Stimulated activated CD4-positive, alpha-beta T cell treated with anti-CD3 and anti-CD28 coated beads, Interleukin-1b, Interleukin-23, amount 100 ng/mL, for 4 hours (primary cell): ENCODE measurements at regions not wholly inside any gene's neighbourhood (a gene's known extent, or its start where the extent isn't known, plus 50 kb on each side); places are given as distances from the start of the nearest gene placed in this dataset.
"Not testable (repeated sequence)": the region's sequence is repeated elsewhere in the genome, so short reads cannot be mapped to it uniquely, and the experiment has no call there.

ENCODE experiments used
- DNase-seq, 2 donors: peaks; one replicate each; pipeline ENCODE4 v3.0.0-alpha.2; 2020; ENCODE audit warnings: low read depth in 2 of 2

DNA sequence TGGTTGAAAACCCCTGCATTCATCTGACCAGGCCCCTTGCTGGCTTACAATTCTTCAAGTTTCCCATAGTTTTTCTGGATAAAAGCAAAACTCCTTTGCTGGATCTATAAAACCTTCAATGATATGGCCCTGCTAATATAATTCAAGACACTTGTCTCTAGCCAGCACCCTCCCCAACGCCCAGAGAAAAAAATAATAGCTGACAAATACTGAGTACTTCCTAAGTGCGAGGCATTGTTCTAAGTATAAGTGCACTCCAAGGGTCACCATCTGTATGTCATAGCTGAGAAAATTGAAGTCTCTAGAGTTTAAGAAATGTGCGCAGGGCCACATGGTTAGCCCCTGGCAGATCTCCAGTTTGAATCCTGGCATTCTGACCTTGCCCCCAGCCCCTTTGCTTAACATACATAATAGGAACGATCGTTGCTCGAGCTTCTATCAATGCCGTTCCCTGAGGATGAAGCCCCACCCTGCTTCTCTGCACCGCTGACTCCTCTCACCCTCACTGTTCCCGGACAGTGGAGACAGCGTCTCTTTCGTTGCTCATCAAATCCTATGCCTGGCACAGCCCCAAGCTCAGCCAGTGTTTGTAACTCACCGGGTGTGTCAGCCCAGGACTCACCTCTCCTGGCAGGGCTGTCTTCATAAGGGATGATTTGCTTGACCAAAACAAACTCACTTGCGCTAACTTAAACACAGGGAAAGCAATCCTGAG, 377.1 kb upstream of the PROK2 start:
- no peak for DNase-seq

DNA sequence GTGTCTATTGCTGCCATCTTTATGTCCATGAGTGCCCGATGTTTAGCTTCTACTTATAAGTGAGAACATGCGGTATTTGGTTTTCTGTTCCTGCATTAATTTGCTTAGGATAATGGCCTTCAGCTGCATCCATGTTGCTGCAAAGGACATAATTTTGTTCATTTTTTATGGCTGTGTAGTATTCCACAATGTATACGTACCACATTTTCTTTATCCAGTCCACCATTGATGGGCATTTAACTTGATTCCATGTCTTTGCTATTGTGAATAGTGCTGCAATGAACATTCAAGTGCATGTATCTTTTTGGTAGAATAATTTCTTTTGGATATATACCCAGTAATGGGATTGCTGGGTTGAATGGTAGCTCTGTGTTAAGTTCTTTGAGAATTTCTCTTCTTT, 376.3 kb upstream of the PROK2 start:
- not testable (repeated sequence) for DNase-seq

DNA sequence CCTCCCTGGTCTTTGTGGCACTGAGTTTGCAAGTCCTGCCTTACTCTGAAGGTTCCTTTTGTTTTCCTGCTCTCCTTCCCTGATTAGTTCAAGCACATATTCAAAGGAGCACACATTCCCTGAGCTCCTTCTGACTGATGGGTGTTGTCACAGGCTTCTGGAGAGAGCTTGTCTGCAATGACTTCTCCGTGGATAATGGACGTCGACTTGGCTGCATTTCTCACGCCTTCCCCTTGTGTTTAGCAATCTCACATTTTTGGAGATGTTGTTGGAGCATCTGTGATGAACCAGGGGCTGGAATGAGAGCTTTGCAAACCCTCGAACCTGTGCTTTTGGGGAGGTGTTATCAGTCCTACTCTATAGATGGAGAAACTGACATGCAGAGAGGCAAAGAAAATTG, 375.4 kb upstream of the PROK2 start:
- DNase-seq: no peak

DNA sequence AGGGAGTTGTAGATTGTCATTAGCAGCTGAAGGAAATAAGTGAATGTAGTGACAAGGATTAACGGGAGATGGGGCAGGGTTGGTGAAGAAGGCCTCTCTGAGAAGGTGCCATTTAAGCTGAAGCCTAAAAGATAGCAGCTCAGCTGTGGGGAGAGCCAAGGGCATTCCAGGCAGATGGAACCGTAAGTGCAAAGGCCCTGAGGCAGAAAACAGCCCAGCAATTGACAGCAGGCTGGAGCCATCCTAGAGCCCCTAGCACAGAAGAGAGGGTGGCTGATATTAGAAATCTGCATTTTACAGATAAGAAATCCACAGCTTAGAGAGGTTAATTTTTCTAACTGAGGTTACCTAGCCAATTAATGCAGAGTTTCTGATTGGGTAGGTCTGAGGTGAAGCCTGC, 374.5 kb upstream of the PROK2 start:
- DNase-seq: no peak

DNA sequence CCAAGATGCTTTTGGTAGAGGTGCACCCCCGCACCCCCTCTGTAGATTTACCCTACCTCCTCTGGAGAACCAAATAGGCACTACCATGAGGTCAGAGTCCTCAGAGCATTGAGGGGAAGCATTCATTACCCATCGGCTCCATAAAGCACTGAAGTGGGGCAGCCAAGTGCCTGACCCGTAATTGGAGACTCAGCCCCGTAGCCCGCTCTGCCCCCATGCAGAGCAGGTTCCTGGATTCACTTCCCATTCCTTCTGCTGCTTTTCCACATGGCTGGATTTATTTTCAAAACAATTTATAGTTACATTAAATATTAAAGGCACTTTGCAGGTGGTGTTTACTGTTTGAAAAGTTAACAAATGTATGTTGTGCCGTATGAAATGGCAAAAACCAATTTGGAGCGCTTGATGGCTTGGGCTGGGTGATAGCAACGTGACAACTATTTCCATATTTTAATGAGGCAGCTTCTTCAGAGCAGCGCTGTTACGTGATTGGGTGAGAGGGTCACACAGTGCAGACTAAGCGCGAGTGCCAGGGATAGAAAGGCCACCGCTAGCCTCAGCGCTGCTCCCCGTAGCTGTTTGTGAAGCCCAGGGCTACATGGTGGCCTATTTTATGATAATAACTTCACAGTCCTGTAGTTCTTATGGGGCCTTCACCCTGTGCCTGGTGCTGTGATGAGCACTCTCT, 373.8 kb upstream of the PROK2 start:
- no peak for DNase-seq

DNA sequence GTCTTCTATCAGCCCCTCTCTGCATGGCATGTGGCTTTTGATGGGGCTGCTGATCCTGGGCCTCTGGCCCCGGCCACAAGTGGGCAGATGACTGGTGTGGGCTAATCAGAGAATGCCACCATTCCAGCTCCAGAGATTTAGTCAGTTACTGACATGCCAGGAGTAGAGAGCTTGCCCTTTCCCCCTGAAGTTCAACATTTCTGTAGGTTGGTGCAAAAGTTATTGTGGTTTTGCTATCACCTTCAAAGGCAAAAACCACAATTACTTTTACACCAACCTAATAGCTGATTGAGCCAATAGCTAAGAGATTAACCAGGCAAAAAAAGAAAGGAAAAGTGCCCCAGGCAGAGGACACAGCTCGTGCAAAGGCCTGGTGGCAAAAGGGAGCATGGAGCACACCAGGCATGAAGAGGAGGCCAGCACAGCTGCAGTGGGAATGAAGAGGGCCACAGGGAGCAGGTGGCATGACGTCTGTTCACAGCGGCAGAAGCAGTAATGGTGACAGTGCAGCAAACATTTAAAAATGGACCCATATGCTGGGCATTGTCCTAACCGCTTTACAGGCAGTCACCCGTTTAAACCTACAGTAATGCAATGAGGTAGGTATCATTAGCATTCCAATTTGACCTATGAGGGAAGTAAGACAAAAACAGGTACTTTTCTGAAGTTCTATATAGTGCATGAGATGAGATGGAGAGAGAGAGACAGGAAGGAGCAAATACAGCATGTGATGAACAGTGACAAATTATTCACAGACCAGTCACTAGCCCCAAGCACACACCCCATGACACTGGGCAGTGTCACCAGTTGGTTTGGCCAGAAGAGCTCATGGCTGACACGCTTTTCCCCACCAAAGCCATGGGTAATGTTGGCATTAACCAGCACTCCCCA, 373.0 kb upstream of the PROK2 start:
- no peak for DNase-seq

DNA sequence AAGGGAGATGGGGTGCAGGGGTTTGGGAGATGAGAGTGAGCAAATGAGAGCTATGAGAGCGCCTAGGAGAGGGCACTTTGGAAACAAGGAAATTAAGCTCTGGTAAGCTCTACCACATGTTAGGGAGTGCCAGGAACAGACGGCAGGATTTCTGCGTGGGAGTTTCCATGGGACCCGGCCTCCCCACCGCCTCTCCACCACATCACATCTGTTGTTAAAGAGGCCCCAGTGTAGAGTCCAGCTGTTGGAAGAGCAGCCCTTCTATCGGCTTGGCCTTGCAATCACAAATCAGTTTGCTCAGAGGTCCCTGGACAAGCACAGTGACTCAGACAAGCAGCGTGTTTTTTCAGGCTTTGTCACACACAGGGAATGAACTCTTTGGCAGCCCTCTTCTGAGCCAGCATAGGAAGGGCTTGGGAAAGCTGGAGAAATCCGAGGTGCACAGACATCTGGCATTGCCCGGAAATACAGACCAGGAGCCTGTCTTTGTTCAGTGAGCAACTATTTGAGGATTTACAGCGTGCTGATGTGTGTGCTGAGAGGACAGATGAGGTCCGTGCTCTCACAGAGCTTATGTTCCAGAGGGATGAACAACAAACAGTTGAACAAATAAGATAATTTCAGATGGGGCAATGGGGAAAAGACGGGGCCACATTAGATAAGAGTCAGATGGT, 370.6 kb upstream of the PROK2 start:
- no peak for DNase-seq

DNA sequence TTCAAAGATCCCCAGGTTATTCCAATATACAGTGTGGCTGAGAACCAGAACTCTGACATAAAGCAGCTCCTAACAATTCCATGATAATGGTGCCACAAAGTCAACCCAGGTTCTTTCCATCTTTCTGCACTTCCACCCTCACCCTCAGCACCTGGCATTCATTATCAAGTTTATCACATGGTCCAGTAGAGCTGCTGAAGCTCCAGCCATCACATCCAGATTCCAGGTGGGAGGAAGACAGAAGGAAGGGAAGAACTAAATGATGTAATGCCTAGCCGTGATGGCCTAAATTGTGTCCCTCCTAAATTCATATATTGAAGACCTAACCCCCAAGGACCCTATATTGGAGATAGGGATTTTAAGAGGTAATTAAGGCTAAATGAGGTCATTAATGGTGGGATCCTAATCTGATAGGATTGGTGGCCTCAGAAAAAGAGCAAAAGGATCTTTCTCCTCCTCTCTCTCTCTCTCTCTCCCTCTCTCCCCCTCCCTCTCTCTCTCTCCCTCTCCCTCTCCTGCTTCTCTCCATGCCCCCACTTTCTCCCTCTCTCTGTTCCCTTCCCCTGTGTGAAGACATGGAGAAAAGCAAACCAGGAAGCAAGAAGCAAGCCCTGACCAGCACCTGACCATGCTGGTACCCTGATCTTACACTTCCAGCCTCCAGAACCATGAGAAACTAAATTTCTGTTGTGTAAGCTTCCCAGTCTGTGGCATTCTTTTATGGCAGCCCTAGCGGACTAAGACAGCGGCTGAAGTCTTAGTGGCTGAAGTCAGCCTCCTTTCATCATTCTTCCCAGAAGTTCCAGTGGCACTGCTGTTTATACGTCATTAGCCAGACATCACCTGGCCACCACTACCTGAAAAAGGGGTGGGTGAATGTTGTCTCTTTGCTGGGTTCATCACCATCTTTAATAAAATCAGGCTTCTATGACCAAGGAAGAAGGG, 369.7 kb upstream of the PROK2 start:
- no peak for DNase-seq

DNA sequence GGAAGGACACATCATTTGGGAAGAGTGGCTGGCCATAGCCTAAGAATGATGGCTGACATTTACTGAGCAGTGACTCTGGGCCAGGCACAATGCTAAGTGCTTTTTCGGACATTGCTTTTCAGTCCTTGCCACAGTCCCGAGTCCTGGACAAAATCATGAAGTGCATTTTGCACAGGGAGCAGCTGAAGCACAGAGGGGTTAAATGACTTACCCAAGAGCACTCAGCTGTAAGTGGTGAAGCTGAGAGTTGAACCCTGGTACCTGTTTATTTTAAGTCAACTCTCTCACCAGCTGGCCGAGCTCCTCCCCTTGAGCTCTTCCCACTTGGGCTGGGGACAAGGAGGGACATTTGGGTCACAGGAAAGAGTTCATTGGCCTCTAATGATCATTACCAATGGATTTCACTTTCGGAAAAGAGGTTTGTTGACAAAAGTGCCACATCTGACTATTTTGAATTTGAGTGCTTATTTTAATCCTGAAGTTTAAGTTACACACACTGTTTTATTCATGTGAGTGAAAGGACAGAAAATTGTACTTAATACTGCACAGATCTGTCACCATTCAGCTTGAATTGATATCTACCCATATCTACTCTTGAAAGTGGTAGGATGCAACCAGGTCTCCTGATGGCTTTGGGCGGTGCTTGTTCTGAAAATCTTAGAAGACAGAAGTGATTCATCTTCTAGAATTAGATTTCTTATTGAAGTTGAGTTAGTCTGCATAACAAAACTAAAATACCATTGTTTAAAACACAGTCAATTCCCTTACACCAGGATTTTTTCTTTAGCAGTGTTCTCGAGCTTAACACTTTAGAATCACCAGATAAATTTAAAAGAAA, 368.7 kb upstream of the PROK2 start:
- no peak for DNase-seq

DNA sequence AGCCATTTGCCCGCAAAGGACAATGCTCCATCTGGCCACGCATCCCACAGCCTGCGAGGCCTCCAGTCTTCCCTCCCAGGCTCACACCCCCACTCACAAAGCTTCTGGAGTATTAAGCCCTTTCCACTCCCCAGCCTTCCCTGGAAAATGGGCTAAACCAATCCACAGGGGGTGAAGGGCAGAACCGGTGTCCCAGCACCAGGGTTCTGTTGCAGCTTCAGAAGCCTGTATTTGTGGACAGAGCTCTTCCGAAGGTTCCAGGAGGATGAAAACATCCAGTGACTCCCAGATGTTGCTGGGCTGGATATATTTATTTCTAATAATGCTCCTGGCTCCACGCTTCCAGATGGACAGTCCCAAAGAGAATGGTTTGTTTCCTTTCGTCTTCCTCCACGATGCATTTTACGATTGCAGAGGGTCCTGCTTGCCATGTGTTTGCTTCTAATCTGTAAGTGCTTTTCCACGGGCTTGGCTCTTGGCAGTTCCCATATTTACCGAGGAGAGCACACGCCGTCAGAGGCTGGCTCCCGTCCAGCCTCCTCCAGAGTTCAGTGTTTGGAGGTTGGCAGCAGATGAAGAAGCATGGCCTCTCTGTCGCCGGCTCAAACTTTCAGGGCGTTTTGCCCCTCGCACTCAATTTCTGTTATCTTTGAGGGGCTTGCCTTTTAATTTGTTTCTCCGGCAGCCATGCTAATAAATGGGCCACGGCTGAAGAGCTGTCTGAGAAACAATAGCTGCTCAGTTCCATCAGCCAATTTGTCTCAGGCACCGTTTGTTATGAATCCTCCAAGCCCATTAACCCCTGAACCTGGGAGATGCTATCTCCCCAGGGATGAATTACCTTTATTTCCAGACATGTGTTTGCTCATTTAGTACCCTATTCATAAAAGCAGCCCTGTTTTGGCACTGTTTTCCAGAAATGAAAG, 367.9 kb upstream of the PROK2 start:
- DNase-seq: no peak

DNA sequence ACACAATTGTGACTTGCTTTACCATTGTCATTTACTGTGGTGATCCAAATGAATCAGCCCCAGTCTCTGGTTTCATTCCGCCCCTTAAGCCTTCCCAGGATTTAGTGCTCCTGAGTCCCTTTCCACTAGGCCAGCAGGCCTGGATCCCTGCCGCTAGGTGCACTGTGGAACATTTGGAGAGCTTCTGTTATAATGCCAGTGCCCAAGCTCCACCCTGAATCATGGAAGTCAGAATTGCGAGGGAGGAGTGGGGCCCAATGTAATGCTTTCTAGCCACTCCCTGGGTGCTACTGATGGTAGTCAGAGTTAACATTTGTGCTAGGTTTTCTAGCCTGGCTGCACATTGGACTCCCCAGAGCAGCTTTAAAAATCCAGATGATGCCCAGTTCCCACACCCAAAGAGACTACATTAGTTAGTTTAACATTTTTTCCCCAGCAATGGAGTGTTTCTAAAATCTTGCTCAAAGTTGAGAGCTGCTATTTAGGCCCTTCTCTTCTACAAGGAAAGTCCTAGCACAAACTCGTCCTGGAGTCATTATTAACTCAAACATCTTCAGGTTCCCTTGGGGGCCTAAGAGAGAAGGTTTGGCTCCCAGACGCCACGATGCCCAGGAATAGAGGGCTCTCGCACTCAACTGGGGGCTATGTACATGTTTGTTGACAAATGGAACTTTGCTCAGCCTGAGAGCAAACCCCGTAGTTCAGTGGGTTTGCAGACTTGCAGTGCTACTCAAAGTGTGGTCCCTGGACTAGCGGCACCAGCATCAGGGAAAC, 366.7 kb upstream of the PROK2 start:
- no peak for DNase-seq

DNA sequence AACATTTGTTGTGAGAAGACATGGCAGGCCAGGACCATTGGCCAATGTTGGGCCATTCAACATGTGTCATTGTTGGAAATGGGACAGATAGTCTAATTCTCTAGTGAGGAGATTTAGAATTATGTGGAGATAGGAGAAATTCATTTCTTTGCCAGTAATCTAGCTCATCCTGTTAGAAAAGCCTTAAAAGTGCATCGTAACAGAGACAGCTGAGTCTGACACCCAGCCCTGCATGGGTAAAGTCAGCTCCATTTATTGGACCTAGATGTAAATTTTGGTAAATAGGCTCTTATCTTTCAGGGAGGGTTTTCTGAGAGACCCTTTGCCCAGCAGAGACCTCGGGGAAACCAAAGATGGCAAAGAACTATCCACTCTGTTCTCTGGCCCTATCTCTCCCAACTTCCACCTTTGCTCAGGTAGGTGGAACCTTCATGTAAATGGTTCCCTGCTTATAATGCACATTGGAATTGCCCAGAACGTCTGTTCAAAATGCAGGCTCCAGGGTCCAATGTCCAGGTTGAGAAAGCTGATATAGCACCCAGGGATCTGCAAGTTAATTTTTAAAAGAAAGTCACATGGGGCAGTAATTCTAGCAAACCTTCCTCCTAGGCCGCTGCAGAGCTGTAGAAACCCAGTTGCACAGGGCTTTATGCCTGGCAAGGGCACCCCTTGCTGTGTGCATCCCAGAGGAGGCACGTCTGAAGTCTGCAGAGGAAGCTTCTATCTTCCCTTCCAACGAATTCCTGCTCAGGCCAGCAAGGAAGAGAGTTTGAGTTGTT, 365.9 kb upstream of the PROK2 start:
- DNase-seq: no peak

DNA sequence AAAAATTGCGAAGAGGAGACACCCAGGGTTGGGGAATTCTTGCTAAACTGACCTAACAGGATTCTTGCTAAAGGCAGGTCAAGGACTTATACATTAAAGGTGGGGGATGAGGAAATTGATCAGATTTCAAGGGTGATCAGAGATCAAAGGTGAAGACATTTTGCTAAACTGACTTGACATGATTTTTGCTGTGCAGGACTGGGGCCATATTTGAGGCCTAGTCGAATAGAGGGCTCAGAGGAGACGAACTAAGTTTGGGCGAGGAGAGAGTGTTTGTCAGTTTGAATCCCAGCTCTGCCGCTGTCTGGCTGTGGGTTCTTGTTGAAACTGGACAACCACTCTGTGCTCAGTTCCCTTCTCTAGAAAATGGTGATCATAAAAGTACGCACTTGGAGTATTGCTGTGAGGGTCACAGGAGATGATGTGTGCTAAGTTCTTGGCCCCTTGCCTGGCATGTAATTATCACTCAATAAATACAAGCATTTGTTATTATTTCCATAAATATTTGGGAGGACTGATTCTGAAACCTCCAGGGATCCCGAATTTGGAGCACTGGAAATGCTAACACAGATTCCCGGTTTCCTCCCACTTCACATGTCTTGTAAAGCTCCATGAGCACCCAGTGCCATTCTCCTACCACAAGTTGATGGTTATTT, 364.8 kb upstream of the PROK2 start:
- DNase-seq: no peak

DNA sequence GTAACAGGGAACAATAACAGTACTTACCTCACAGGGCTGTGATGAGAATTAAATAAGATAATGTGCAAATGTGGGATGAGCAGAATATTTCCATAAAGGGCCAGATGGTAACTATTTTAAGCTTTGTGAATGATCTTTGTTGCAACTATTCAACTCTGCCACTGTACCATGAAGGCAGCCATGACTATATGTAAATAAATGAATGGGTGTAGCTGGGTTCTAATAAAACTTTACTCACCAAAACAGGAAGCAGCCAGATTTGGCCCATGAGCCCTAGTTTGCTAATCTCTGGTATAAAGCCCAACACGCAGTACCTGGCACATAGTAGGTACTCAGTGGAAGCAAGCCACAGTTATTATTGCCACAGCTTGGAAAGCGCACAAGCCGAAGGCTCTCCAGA, 362.7 kb upstream of the PROK2 start:
- no peak for DNase-seq

DNA sequence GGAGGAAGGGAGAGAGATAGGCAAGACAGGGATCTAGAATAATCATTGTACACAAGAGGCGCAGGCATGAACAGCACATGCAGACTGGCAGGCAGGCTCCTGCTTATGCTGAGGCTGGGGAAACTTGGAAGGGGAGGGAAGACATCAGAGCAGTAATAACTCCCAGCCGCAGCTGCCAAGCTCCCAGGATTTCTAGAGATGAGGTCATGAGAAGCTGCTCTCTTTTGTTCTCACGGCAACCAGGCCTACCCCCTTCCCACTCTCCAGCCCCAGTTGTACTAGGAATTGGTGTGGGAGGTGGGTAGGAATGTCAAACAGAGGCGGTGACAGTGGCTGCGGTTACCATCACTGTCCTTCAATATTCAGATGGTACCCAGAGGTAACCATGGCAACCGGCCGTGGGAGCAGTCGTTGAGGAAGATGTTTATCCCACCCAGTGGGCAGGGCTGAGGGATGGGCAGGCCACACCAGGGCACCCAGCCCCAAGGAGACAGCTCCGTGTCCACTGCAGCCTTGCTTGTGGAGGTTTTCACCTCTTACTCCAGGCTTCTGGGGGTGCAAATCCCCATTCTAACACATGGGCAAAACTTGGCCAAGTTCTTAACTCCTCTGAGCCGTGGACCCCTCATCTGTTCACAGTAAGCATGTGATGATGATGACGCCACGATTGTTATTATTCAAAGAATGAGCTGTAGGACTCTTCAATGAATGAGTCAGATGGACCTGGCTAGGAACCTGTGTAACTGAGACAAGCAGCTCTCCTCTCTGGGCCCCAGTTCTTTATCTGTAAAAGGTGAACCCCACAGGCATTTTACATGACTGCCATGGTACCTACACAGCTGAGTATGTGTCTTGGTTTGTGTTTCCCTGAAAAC, 360.8 kb upstream of the PROK2 start:
- DNase-seq: no peak
